Endometrium (tissue), 2 donors: ENCODE measurements at regions not wholly inside any gene's neighbourhood (a gene's known extent, or its start where the extent isn't known, plus 50 kb on each side); places are given as distances from the start of the nearest gene placed in this dataset.
"Not testable (repeated sequence)": the region's sequence is repeated elsewhere in the genome, so short reads cannot be mapped to it uniquely, and the experiment has no call there.

Experiments used
- FAIRE-seq: peaks from 2 replicates; lab custom pipeline; 2012; peaks lifted over from hg19 to GRCh38; lab: Jason Lieb, UNC
- donor health status: control.
- donor health status: control.

- FAIRE-seq, result no peak
These were observed 239.1 kb downstream of the CHM start for GRCh38 chrX:85808217-85808616.

GRCh38 chrX:85772391-85772790, 275.0 kb downstream of the CHM start:
- not testable (repeated sequence) for FAIRE-seq

DNA sequence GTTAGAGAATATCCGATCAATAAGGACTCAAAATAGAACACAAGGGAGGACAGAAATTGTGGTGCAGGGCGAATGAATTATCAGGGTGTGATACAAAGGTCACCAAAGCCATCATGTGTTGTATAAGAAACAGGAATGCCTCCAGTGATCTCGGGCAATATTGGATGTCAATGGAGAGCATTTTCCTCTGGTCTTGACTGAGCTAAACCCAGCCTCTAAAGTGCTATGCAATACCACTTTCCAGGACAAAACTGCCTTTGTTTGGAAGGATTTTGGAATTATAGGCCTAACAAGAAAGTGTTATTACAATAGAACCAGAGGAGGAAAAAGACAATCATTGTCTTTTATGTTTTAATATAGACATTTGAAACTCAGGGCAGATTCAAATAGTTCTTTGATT, 281.7 kb downstream of the CHM start:
- no peak for FAIRE-seq

DNA sequence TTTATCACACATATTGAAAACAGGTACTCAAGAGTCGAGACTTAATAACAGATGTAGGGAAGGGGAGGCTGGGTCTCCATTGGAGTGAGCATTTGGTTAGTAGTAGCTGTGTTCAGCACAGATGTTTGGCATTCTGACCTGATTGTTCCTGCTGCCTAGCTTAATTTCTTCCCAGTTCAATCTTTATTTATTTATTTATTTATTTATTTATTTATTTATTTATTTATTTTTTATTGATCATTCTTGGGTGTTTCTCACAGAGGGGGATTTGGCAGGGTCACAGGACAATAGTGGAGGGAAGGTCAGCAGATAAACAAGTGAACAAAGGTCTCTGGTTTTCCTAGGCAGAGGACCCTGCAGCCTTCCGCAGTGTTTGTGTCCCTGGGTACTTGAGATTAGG, 324.3 kb downstream of the CHM start:
- FAIRE-seq, result not testable (repeated sequence)

GRCh38 chrX:85703233-85703632, 323.8 kb upstream of the POF1B start:
- not testable (repeated sequence) for FAIRE-seq

DNA sequence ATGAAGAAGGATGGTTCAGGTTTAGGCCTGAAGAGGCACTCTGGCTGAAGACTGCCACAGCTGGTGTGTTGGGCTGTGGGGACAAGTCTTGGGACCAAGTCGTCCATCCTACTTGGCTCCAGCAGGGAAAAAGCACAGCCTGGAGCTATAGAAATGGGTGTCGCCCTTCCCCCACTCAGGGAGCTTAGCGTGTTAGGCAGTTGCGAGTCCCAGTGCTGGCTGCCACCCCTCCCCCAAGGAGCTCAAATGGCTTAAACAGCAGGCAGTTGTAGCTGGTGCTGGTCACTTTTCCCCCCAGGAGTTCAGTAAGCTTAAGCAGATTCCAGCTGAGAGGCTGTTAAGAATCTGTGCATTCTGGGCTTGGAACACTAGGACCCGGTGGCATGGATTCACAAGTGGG, 319.5 kb upstream of the POF1B start:
- no peak for FAIRE-seq

DNA sequence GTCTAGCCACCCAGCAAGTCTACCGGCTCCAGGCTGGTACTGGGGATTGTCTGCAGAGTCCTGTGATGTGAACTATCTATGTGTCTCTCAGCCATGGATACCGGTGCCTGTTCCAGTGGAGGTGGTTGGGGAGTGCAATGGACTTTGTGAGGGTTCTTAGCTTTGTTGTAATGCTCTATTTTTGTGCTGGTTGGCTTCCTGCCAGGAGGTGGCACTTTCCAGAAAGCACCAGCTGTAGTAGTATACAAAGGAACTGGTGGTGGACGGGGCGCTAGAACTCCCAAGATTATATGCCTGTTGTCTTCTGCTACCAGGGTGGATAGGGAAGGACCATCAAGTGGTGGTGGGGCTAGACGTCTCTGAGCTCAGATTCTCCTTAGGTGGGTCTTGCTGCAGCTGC, 306.4 kb upstream of the POF1B start:
- no peak for FAIRE-seq

DNA sequence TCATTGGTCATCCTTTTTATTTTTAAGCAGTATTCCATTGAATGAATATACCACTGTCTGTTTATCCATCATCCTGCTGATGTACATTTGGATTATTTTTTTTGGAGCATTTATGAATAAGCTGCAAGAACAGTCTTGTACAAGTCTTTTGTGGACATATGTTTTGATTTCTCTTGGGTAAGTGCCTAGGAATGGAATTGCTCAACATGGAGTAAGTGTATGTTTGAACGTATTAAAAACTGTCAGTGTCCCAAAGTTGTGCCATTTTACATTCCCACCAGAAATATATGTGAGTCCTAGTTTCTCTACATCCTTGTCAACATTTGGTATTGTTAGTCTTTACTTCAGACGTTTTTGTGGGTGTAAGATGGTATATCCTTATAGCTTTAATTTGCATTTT, 287.0 kb upstream of the POF1B start:
- FAIRE-seq, result no peak

DNA sequence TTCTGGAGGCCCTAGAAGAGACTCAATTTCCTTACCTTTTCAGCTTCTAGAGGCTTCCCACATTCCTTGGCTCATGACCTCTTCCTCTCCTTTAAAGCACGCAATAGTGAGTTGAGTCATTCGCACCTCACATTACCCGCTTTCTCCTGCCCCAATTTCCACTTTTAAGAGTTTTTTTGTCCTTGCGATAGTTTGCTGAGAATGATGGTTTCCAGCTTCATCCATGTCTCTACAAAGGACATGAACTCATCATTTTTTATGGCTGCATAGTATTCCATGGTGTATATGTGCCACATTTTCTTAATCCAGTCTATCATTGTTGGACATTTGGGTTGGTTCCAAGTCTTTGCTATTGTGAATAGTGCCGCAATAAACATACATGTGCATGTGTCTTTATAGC, 284.5 kb upstream of the POF1B start:
- FAIRE-seq, result not testable (repeated sequence)

- FAIRE-seq, result no peak
These were observed 251.4 kb upstream of the POF1B start for GRCh38 chrX:85630901-85631300.

DNA sequence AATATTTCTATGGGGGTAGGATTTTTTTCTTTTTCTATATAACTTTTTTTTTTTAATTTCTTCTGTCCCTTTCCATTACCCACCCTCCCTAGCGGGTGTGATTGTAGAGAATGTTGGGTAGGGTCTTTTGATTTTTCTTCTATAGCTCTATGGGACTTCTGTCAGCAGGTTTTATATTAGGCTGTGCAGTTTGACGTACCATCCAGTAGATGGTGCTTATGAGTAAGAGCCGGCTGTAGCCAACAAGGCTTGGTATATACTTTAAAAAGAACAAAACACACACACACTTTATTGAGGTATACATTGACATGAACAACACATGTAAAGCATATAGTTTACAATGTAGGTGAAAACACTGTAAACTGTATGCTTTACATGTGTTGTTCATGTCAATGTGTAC, 247.9 kb upstream of the POF1B start:
- no peak for FAIRE-seq

DNA sequence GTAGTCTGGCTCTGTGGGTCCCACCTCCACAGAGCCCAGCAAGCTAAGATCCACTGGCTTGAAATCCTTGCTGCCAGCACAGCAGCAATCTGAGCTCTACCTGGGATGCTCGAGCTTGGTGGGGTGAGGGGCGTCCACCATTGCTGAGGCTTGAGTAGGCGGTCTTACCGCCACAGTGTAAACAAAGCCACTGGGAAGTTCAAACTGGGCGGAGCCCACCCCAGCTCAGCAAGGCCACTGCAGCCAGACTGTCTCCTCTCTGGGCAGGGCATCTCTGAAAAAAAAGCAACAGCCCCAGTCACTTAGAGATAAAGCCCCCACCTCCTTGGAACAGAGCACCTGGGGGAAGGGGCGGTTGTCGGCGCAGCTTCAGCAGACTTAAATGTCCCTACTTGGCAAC, 243.2 kb upstream of the POF1B start:
- FAIRE-seq, result no peak

DNA sequence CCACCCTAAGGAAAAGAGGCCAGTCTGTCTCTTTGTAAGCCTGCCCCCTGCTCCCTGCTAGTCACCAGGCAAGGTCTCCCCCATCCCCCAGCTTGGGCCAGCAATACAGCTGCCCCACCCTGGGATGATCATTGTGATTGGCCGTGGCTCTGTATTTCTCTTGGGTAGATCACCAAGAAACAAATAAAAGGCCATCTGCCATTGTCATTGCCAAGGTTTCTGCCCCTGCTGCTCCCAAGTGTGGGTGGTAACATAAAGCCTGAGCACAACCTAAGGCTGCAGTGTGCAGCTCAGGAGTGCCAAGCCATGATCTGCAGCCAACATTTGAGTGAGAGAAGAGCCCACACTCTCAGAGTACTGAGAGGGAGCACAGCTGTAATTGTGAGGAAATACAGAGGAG, 241.0 kb upstream of the POF1B start:
- no peak for FAIRE-seq

DNA sequence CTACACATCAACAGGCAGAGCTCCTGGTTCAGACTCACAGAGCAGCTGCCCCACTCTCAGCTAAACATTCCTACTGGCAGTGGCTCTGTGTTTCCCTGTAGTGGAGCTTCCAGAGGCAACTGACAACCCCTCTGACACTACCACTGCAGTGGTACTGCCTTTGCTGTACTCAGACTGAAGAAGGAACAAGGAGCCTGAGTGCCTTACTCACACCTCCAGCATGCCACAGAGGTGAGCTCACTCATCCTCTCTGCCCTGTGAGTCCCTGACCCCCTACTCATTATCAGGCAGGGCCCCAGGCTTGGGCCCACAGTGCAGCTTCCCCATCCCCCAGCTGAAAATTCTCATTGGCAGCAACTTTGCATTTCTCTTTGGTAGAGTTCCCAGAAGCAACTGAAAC, 240.5 kb upstream of the POF1B start:
- no peak for FAIRE-seq

GRCh38 chrX:85611926-85612325, 232.5 kb upstream of the POF1B start:
- FAIRE-seq, result no peak

GRCh38 chrX:85592980-85593379, 213.5 kb upstream of the POF1B start:
- FAIRE-seq, result no peak

- FAIRE-seq, result no peak
These were observed 212.1 kb upstream of the POF1B start for GRCh38 chrX:85591536-85591935.

DNA sequence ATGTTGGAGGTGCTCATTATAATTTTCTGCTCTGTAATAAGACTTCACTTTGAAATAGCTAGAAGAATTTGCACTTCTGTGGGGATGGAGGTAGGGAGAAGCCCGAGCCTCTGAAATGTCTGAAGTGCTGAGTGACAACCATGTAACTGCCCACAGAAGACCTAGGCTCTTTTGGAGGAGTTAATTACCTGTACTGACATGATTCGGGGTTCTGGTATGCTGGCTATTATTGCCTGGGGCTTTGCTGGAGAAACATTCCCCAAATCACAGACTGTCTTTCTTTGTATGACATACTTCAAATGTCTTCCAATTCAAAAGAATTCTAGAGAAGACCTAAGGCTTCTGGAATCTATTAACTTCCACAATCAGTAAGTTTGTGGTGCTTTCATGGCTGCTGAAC, 211.2 kb upstream of the POF1B start:
- no peak for FAIRE-seq

- FAIRE-seq, result no peak
These were observed 194.3 kb upstream of the POF1B start for GRCh38 chrX:85573801-85574200.

- no peak for FAIRE-seq
These were observed 191.0 kb upstream of the POF1B start for GRCh38 chrX:85570496-85570895.

DNA sequence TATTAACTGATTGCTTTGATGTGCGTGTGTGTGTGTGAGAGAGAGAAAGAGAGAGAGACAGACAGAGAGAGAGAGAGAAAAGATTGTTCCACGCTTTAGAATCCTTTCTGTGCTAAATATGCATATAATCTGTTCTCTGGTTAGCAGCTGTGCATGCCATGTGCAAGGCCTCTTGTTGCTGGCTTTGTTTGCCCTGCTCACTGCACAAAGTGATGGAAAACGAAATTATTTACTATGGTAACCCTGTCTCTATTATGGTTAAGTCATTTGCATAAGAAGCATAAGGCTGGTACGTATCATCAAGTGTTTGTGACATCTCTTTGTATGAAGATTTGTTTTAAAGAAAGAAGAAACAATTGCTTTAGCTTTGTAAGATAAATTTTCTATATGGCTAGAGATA, 190.2 kb upstream of the POF1B start:
- FAIRE-seq, result no peak

DNA sequence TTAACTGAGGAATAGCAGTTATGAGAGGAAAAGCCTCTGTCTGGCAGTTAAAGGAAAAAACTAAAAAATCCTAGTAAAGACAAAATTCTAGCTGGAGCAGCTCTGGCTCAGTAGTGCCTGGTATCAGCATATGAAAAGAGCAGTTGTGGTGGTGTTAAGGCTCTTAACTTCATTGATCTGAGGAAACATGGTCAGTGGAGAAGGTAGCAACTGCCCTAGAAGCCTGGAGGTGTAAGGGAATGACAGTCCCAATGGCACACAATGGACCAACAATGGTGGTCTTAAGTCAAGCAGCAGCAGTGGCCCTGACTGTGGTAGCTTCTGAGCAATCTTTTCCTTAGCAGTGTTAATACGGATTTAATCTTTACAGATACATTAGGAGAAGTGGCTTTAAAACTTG, 189.6 kb upstream of the POF1B start:
- FAIRE-seq, result no peak

- no peak for FAIRE-seq
These were observed 181.8 kb upstream of the POF1B start for GRCh38 chrX:85561231-85561630.

DNA sequence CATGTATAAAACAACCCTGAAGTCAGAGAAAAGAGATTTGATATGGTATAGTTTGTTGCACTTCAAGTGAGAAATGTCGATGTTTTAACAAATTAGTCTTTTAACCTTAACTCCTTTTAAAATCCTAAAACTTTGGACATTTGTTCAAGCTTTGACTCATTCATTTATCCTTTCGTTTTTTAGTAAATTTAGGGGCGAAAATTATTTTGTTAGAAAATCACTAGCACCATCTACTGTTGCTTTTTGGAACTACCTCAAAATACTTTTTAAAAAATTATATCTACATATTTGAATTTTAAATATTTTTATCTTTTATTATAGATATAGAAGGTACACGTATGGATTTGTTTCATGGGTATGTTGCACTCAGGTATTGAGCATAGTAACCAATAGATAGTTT, 165.1 kb upstream of the POF1B start:
- FAIRE-seq, result peak; percentile 74

- no peak for FAIRE-seq
These were observed 164.4 kb upstream of the POF1B start for GRCh38 chrX:85543866-85544265.
